Prostate gland (tissue), 2 donors: ENCODE measurements at regions not wholly inside any gene's neighbourhood (a gene's known extent, or its start where the extent isn't known, plus 50 kb on each side); places are given as distances from the start of the nearest gene placed in this dataset.

Experiments used
- CTCF ChIP-seq, 4 experiments: fragments of 200-600 bp in 2 of 4; fragments of 450-650 bp in 2 of 4; sonication (generic) in 2 of 4; IDR thresholded peaks; 1 replicate in 3 of 4; 2 replicates in 1 of 4; pipeline ENCODE4 v1.5.1; 2016 to 2019; ENCODE audit warnings: antibody characterized with exemption in 4 of 4, mild to moderate bottlenecking in 2 of 4, moderate library complexity in 2 of 4
- POLR2A ChIP-seq: fragments of 450-650 bp; IDR thresholded peaks from one replicate; pipeline ENCODE4 v1.6.1; 2016; ENCODE audit warnings: antibody characterized with exemption, mild to moderate bottlenecking
- POLR2AphosphoS5 ChIP-seq: sonication (generic); formaldehyde crosslinking; IDR thresholded peaks from one replicate; pipeline ENCODE4 v1.6.1; 2017; ENCODE audit warnings: antibody characterized with exemption

DNA sequence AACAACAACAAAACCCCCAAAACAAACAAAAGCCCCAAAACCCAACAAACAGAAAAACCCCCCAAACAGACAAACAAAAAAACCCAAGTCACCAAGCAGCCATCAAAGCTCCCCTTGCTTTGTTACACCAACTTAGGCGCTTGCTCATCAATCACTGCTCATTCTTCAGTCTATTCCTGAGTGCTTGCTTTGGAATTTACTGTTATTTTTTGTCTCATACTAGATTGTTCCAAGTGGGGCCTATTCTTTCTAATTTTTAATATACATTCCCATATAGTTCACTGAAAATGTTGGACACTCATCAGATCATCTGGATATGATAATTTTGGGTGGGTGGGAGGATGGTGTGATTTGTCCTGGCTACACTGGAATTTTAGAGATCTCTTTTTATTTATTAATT is 126.0 kb upstream of the JCAD start:
- TF ChIP-seq CTCF (IDR thresholded peaks at IDR 0.05), result no peak
- no peak for TF ChIP-seq POLR2AphosphoS5
- TF ChIP-seq POLR2A, result no peak
